CD4-positive, CD25-positive, alpha-beta regulatory T cell (primary cell): ENCODE measurements at regions not wholly inside any gene's neighbourhood (a gene's known extent, or its start where the extent isn't known, plus 50 kb on each side); places are given as distances from the start of the nearest gene placed in this dataset.

Experiments used
- ATAC-seq, 2 donors: fragments of 150-1000 bp; cut with Tn5 transposase; one replicate each; pipeline ENCODE4 v1.10.0; 2021; ENCODE audit warnings: low read depth in 2 of 2, moderate number of reproducible peaks in 2 of 2, moderate library complexity in 1 of 2
- DNase-seq, 3 donors: peaks; one replicate each; pipeline versions ENCODE4 v3.0.0 to v3.0.0-alpha.2; 2012 to 2022; ENCODE audit warnings: mixed read lengths in 1 of 3
- H3K27ac ChIP-seq: one replicate; pipeline ENCODE4 v1.7.0; 2013; ENCODE audit warnings: mild to moderate bottlenecking, low read length; ENCODE audit not compliant: insufficient read depth, poor library complexity, severe bottlenecking
- H3K27me3 ChIP-seq: one replicate; pipeline ENCODE4 v1.7.0; 2013; ENCODE audit warnings: low read length; ENCODE audit not compliant: control insufficient read depth, insufficient read depth
- H3K36me3 ChIP-seq: one replicate; pipeline ENCODE4 v1.7.0; 2013; ENCODE audit warnings: mild to moderate bottlenecking, low read length, moderate library complexity; ENCODE audit not compliant: control insufficient read depth, insufficient read depth
- H3K4me1 ChIP-seq: 2 replicates; pipeline ENCODE4 v1.7.0; 2013; ENCODE audit warnings: mild to moderate bottlenecking, low read length; ENCODE audit not compliant: insufficient read depth, control insufficient read depth, poor library complexity, severe bottlenecking
- H3K4me3 ChIP-seq: one replicate; pipeline ENCODE4 v1.7.0; 2013; ENCODE audit warnings: low read depth, mild to moderate bottlenecking, low read length, moderate library complexity
- H3K9me3 ChIP-seq, 2 experiments: 1 replicate in 1 of 2; 2 replicates in 1 of 2; pipeline ENCODE4 v1.7.0; 2013; ENCODE audit warnings: low read length in 2 of 2, mild to moderate bottlenecking in 1 of 2, moderate library complexity in 1 of 2; ENCODE audit not compliant: control insufficient read depth in 2 of 2
- H3K27ac Mint-ChIP-seq, 3 donors: one replicate each; pipeline ENCODE4 v1.8.0; 2020 to 2022; ENCODE audit warnings: mild to moderate bottlenecking in 3 of 3, mixed read lengths in 3 of 3, moderate library complexity in 2 of 3
- H3K27me3 Mint-ChIP-seq: one replicate; pipeline ENCODE4 v1.8.0; 2022; ENCODE audit warnings: mild to moderate bottlenecking, mixed read lengths
- H3K36me3 Mint-ChIP-seq: one replicate; pipeline ENCODE4 v1.8.0; 2020; ENCODE audit warnings: mixed read lengths
- H3K4me1 Mint-ChIP-seq, 4 donors: one replicate each; pipeline ENCODE4 v1.8.0; 2020 to 2022; ENCODE audit warnings: mixed read lengths in 4 of 4, mild to moderate bottlenecking in 1 of 4
- H3K4me3 Mint-ChIP-seq, 4 donors: one replicate each; pipeline ENCODE4 v1.8.0; 2020 to 2022; ENCODE audit warnings: mild to moderate bottlenecking in 4 of 4, mixed read lengths in 4 of 4, moderate library complexity in 3 of 4
- H3K9me3 Mint-ChIP-seq, 7 donors: one replicate each; pipeline ENCODE4 v1.8.0; 2020 to 2022; ENCODE audit warnings: mixed read lengths in 7 of 7, mild to moderate bottlenecking in 3 of 7, moderate library complexity in 2 of 7

DNA sequence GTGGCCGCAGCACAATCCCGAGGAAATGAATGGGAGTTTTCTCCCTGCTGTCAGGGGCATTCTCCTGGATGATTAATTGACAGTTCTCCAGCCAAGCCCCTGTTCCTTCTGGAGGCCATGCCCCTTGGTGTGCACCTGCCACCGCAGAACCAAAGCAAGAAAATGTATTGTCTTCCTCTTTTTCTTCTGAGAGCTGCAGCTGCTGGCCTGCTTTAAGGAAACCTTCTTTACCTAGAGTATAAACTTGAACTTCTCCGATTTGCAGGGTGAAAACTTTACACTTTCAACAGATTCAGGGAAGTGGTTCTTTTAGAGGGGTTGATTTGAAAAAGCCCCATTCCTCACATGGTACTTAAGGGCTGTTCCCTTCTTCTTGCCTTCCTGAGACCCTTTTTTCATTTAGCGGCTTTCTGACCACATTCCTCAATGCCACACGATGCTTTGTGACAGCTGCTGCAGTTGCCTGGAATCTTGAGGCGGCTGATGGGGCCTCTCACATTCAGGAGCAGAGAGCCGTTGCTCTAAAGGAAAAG is 402.8 kb downstream of the TXNL1 start:
- Mint-ChIP-seq H3K4me3 (no peak overlapping the region), H3K27ac (no peak overlapping the region), H3K4me1 (no peaks in the 10 kb centered on the region), H3K9me3 (peaks cover 0 to 13% (median 5%) of the 10 kb centered on the region in 7 donors), H3K27me3 (no peaks in the 10 kb centered on the region), H3K36me3 (no peaks in the 10 kb centered on the region)
- ATAC-seq = peak in 1 of 2 donors; percentile 37
- DNase-seq = no peak
- Histone ChIP-seq H3K27ac (no peak overlapping the region), H3K4me3 (no peak overlapping the region), H3K36me3 (no peaks in the 10 kb centered on the region), H3K4me1 (no peaks in the 10 kb centered on the region), H3K9me3 (no peaks in the 10 kb centered on the region), H3K27me3 (no peaks in the 10 kb centered on the region)

DNA sequence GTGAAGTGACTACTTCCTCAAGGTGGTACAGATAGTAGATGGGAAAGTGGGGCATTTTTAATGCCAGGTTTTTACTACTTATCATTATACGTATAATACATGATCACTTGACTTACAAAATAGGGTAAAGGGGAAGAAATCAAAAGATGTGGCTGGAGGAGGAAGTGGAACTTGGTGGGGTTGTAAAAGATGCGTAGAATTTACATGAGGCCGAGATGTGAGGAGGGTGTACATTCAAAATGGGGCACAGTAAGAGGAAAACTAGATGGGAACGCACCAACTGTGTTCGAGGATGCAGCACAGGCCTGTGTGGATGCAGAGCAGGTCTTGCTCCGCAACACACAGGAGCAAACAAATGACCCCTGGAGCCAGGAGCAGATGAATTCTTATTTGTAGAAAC is 403.3 kb downstream of the TXNL1 start:
- ATAC-seq = no peak
- no peaks in the 10 kb centered on the region for H3K4me1 Mint-ChIP-seq
- H3K27ac ChIP-seq = no peak overlapping the region
- H3K4me1 ChIP-seq = no peaks in the 10 kb centered on the region
- H3K27me3 ChIP-seq = no peaks in the 10 kb centered on the region
- no peak overlapping the region for H3K4me3 ChIP-seq
- H3K9me3 Mint-ChIP-seq = peaks cover 2 to 16% (median 5%) of the 10 kb centered on the region in 7 donors
- no peaks in the 10 kb centered on the region for H3K9me3 ChIP-seq
- DNase-seq = no peak
- no peak overlapping the region for H3K4me3 Mint-ChIP-seq
- no peaks in the 10 kb centered on the region for H3K36me3 Mint-ChIP-seq
- no peaks in the 10 kb centered on the region for H3K27me3 Mint-ChIP-seq
- no peak overlapping the region for H3K27ac Mint-ChIP-seq
- H3K36me3 ChIP-seq = no peaks in the 10 kb centered on the region

DNA sequence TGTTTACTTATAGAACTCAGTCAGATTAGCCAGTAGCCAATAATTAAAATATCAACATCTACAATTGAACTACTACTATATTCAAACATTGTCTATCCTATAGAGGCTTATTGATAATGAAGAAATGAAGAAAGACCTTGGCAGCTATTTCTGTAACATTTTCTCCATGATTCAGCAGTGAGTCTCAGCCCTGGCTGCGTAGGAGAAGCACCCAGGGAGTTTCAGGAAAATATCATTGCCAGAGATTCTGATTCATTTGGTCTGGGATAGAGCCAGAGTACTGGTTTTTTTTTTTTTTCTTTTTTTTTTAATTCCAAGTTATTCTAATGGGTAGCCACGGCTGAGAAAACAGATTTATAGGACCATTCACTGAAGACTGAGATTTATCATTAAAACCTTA is 404.8 kb downstream of the TXNL1 start:
- H3K27me3 ChIP-seq = no peaks in the 10 kb centered on the region
- no peaks in the 10 kb centered on the region for H3K4me1 ChIP-seq
- H3K36me3 ChIP-seq = no peaks in the 10 kb centered on the region
- no peaks in the 10 kb centered on the region for H3K4me1 Mint-ChIP-seq
- ATAC-seq (no peak), DNase-seq (no peak)
- peaks cover 2 to 16% (median 6%) of the 10 kb centered on the region in 7 donors for H3K9me3 Mint-ChIP-seq
- no peak overlapping the region for H3K27ac ChIP-seq
- H3K27me3 Mint-ChIP-seq = no peaks in the 10 kb centered on the region
- H3K27ac Mint-ChIP-seq = no peak overlapping the region
- H3K4me3 ChIP-seq = no peak overlapping the region
- H3K9me3 ChIP-seq = no peaks in the 10 kb centered on the region
- H3K4me3 Mint-ChIP-seq = no peak overlapping the region
- no peaks in the 10 kb centered on the region for H3K36me3 Mint-ChIP-seq

DNA sequence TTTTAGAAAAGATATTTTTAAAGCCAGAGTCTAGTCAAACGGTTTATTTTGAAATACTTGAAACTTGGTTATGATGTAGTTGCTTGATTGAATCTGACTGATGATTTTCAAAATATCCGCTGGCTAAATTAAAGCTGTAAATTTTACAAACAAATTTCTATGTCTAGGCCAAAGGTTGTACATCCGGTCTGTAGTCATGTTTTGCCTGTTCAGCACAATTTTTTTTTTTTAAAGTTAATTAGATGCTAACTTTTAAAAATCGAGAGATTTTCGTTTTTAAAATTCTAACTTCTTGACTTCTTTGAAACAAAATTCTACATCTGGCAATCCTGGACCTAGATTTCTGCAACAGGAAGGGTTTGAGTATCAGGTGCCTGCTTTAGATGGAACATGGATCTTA is 412.4 kb downstream of the TXNL1 start:
- H3K4me3 ChIP-seq = no peak overlapping the region
- H3K36me3 Mint-ChIP-seq = no peaks in the 10 kb centered on the region
- H3K4me1 ChIP-seq = no peaks in the 10 kb centered on the region
- peaks cover 4% of the 10 kb centered on the region for H3K27me3 Mint-ChIP-seq
- H3K27ac Mint-ChIP-seq = no peak overlapping the region
- H3K9me3 Mint-ChIP-seq = peaks cover 0 to 14% (median 9%) of the 10 kb centered on the region in 7 donors
- no peaks in the 10 kb centered on the region for H3K4me1 Mint-ChIP-seq
- no peaks in the 10 kb centered on the region for H3K36me3 ChIP-seq
- H3K27ac ChIP-seq = no peak overlapping the region
- no peaks in the 10 kb centered on the region for H3K27me3 ChIP-seq
- ATAC-seq = no peak
- no peaks in the 10 kb centered on the region for H3K9me3 ChIP-seq
- H3K4me3 Mint-ChIP-seq = no peak overlapping the region
- DNase-seq = no peak

DNA sequence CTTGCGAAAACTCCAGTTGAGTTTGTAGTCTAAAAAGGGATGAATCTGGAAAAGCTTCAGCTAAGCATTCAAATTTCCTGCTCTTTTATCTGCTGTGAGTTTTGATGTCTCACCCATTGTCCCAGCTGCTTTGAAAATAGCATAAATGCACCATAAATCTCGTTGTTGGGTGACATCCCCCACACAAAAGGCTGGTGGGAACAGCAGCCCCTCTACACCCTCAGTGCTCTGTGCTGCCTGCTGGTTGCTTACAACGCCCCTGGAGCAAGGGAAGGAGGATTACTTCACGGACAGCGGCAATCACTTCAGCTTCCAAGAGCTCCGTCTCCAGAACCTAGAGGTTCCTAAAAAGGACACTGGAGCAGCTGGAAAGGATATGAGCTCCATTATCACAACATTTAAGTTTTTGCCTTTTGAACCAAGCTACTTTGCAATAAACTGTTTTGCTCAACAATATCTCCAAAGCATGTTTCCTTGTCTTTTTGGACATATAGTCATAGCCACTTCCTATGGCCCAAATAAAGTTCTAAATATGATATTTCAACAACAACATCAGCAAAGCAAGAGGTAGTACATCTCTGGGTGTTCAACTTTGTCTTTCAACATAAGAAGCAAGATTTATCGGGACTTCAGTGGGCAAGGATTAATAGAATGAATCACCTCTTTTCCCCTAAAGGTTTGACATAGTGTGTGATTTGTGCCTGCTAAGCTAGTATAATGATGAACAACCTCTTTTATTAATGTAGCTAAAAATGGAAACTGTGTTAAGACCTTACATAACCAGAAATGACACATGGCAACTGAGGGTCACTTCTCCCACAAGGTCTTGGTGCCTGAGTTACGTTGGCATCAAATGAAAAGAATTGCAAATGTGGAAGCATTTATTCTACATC is 413.5 kb downstream of the TXNL1 start:
- no peak overlapping the region for H3K27ac Mint-ChIP-seq
- no peak overlapping the region for H3K4me3 Mint-ChIP-seq
- peaks cover 4% of the 10 kb centered on the region for H3K27me3 Mint-ChIP-seq
- no peaks in the 10 kb centered on the region for H3K4me1 ChIP-seq
- peaks cover 0 to 11% (median 6%) of the 10 kb centered on the region in 7 donors for H3K9me3 Mint-ChIP-seq
- DNase-seq (no peak), ATAC-seq (no peak)
- no peaks in the 10 kb centered on the region for H3K36me3 Mint-ChIP-seq
- no peaks in the 10 kb centered on the region for H3K9me3 ChIP-seq
- no peak overlapping the region for H3K27ac ChIP-seq
- no peaks in the 10 kb centered on the region for H3K4me1 Mint-ChIP-seq
- no peaks in the 10 kb centered on the region for H3K36me3 ChIP-seq
- no peaks in the 10 kb centered on the region for H3K27me3 ChIP-seq
- H3K4me3 ChIP-seq = no peak overlapping the region

DNA sequence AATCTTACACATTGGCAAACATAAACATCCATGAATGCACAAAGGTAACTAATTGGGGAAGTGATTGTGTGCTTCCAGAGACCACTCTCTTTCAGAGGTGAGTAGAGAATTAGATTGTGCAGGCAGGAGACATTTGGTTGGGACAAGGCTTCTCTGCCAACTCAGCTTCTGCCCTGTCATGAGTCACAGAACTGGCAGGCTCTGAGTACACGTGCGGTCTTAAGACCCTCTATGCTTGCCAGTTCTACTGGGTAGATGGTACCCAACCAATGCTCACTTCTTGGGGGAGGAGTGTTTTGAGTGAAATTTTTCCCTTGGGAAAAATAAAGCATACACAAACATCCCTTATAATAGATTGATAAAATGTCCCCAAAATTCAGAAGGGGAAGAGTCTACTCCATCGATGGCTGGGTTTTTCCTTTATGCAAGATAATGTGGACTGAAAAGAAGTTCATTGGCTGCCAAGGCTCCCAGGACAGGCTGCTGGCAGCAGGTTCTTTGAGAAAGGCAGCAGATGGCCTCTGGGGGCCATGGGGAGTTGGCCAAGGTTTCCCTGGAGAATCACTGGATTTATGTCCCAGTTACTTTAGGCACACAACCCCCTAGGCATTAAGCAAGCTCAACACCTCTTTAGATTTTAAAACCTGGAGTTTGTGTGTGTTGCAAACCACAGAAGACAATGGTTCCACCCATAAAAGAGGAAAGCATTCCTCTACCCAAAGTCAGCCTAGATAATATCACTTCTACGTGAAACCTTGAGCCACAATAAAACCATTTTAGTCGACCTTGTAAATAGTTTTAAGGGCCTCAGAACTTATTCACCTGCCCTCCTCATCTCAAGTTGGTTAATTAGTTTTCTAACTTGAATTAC is 417.0 kb downstream of the TXNL1 start:
- Mint-ChIP-seq H3K9me3 (peaks cover 0 to 7% (median 2%) of the 10 kb centered on the region in 7 donors), H3K27me3 (no peaks in the 10 kb centered on the region), H3K27ac (no peak overlapping the region), H3K36me3 (no peaks in the 10 kb centered on the region), H3K4me3 (no peak overlapping the region), H3K4me1 (no peaks in the 10 kb centered on the region)
- Histone ChIP-seq H3K27me3 (no peaks in the 10 kb centered on the region), H3K27ac (no peak overlapping the region), H3K36me3 (no peaks in the 10 kb centered on the region), H3K4me1 (no peaks in the 10 kb centered on the region), H3K4me3 (no peak overlapping the region), H3K9me3 (no peaks in the 10 kb centered on the region)
- no peak for ATAC-seq
- DNase-seq = no peak

DNA sequence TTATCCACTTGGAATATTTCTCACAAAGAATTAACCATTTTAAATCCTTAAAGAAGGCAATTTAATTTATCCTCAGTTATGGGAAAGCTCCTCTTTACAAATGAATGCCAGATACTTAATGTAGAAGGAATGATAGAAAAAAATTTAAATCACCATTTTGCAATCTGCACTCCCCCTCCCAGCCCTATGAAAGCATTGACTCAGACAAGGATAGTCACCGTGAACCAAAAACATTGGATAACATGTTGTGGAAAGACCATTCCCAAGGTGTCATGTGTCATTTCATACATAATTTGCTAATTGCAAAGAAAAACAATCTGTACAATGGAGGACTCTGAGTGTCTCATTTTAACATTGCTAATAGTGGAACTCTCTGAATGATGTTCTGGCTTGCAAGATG is 421.0 kb downstream of the TXNL1 start:
- Mint-ChIP-seq H3K36me3 (no peaks in the 10 kb centered on the region), H3K27ac (no peak overlapping the region), H3K9me3 (peaks cover 0 to 4% (median 2%) of the 10 kb centered on the region in 7 donors), H3K27me3 (no peaks in the 10 kb centered on the region), H3K4me1 (no peaks in the 10 kb centered on the region), H3K4me3 (no peak overlapping the region)
- no peaks in the 10 kb centered on the region for H3K9me3 ChIP-seq
- H3K4me3 ChIP-seq = no peak overlapping the region
- H3K27me3 ChIP-seq = no peaks in the 10 kb centered on the region
- no peak for ATAC-seq
- H3K27ac ChIP-seq = no peak overlapping the region
- H3K4me1 ChIP-seq = no peaks in the 10 kb centered on the region
- no peaks in the 10 kb centered on the region for H3K36me3 ChIP-seq
- no peak for DNase-seq
